Memory B cell (primary cell): ENCODE measurements at regions not wholly inside any gene's neighbourhood (a gene's known extent, or its start where the extent isn't known, plus 50 kb on each side); places are given as distances from the start of the nearest gene placed in this dataset.
"Not testable (repeated sequence)": the region's sequence is repeated elsewhere in the genome, so short reads cannot be mapped to it uniquely, and the experiment has no call there.

ENCODE experiments used
- ATAC-seq: fragments of 150-1000 bp; cut with Tn5 transposase; 2 replicates; pipeline ENCODE4 v1.10.0; 2021; ENCODE audit warnings: low read depth, mild to moderate bottlenecking, moderate library complexity
- DNase-seq, 2 donors: peaks; one replicate each; pipeline ENCODE4 v3.0.0; 2022; ENCODE audit warnings: low spot score in 2 of 2
- H3K27ac Mint-ChIP-seq: one replicate; pipeline ENCODE4 v1.8.0; 2022; ENCODE audit warnings: mild to moderate bottlenecking, moderate library complexity, mixed read lengths
- H3K27me3 Mint-ChIP-seq: one replicate; pipeline ENCODE4 v1.8.0; 2022; ENCODE audit warnings: mixed read lengths
- H3K36me3 Mint-ChIP-seq: one replicate; pipeline ENCODE4 v1.8.0; 2022; ENCODE audit warnings: mild to moderate bottlenecking, mixed read lengths
- H3K4me1 Mint-ChIP-seq: one replicate; pipeline ENCODE4 v1.8.0; 2022; ENCODE audit warnings: mixed read lengths
- H3K4me3 Mint-ChIP-seq: one replicate; pipeline ENCODE4 v1.8.0; 2022; ENCODE audit warnings: mild to moderate bottlenecking, moderate library complexity, mixed read lengths
- H3K9me3 Mint-ChIP-seq: one replicate; pipeline ENCODE4 v1.8.0; 2022; ENCODE audit warnings: mixed read lengths

- no peak for DNase-seq
- Mint-ChIP-seq H3K27me3 (no peaks in the 10 kb centered on the region), H3K4me3 (no peak overlapping the region), H3K4me1 (no peaks in the 10 kb centered on the region), H3K27ac (no peak overlapping the region), H3K36me3 (no peaks in the 10 kb centered on the region), H3K9me3 (peaks cover 21% of the 10 kb centered on the region)
- ATAC-seq: no peak
Measured at GRCh38 chr16:13697013-13697412, 222.9 kb upstream of the ERCC4 start.

DNA sequence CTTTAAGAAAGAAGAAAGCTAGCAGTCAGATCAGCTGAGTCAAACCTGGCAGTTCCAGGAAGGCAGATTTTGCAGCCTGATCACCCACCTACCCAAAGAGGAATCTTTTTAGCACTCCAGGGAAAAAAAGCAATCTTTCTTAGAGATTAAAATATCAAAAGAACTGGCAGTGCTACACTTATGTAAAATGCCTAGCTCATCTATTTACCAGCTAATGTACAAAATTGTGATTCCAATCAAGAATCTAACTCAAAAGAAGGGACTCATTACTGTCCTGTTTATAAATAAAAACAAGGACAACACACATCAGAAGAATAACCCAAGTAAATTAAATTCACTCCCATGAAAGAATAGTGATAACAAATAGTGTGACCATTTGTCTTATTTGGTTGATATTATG is 222.4 kb upstream of the ERCC4 start:
- no peak for ATAC-seq
- Mint-ChIP-seq H3K27ac (no peak overlapping the region), H3K9me3 (peaks cover 20% of the 10 kb centered on the region), H3K4me3 (no peak overlapping the region), H3K36me3 (no peaks in the 10 kb centered on the region), H3K4me1 (no peaks in the 10 kb centered on the region), H3K27me3 (no peaks in the 10 kb centered on the region)
- no peak for DNase-seq

- no peak for DNase-seq
- Mint-ChIP-seq H3K27ac (no peak overlapping the region), H3K9me3 (peaks cover 6% of the 10 kb centered on the region), H3K4me1 (no peaks in the 10 kb centered on the region), H3K36me3 (no peaks in the 10 kb centered on the region), H3K27me3 (no peaks in the 10 kb centered on the region), H3K4me3 (no peak overlapping the region)
- no peak for ATAC-seq
Measured at GRCh38 chr16:13702614-13703013, 217.3 kb upstream of the ERCC4 start.

DNA sequence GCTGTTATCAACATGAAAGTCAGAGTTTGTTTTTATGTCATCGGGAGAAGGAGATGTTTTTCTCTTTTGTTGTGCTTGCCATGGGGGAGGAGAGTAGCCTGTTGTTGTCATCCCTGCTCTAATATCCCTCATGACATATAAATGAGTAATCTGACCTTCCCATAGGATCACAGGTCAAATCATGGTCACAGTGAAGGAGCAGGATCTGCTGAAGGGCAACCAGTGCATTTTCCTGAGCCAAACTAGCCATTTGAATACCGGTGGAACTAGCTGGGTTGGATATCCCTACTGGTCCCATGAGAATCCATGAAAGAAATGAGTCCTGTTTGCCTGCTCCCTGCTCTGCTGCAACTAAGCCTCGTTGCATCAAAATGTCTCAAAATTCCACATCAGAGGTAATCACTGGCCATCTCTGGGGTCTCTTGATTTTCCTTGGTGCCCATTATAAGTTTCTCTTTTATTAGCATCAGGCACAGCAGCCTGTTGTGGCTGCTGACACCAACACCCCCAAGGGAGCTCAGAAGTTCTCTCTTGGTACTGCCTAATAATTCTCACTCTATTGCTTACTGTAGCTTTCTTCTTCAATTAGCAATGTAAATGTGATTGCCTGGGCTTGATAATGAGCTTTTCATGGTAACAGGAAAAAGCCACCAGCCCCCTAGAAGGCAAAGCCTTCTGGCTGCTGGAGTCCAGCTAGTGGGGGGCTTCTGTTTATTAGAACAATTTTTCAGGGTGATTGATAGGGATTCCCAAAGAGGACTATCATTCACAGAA is 211.4 kb upstream of the ERCC4 start:
- no peak for DNase-seq
- peaks cover 8% of the 10 kb centered on the region for H3K9me3 Mint-ChIP-seq
- H3K4me1 Mint-ChIP-seq: no peaks in the 10 kb centered on the region
- no peak for ATAC-seq
- H3K27me3 Mint-ChIP-seq: peaks cover 4% of the 10 kb centered on the region
- H3K27ac Mint-ChIP-seq: no peak overlapping the region
- no peak overlapping the region for H3K4me3 Mint-ChIP-seq
- no peaks in the 10 kb centered on the region for H3K36me3 Mint-ChIP-seq

DNA sequence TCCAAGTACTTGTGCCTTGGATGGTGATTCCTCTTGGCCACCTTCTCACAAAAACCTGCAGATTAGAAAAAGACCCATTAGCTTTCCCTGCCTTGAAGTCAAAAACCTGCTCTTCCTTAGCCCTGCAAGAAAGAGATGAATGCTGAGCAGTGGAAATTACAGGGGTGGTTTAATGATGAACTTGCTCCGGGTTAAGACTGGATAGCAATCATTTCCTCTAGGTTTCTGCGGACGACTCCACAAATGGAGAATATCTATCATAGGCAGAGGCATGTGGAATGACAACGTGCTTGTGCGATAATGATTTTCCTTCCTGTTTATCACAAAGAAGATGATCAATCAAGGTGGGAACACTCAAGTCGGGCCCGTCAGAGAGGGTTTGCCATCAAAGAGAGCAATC is 201.2 kb upstream of the ERCC4 start:
- H3K4me1 Mint-ChIP-seq: no peaks in the 10 kb centered on the region
- no peak for ATAC-seq
- H3K27me3 Mint-ChIP-seq: no peaks in the 10 kb centered on the region
- H3K9me3 Mint-ChIP-seq: peaks cover 3% of the 10 kb centered on the region
- no peaks in the 10 kb centered on the region for H3K36me3 Mint-ChIP-seq
- H3K4me3 Mint-ChIP-seq: no peak overlapping the region
- DNase-seq: no peak
- H3K27ac Mint-ChIP-seq: no peak overlapping the region

DNA sequence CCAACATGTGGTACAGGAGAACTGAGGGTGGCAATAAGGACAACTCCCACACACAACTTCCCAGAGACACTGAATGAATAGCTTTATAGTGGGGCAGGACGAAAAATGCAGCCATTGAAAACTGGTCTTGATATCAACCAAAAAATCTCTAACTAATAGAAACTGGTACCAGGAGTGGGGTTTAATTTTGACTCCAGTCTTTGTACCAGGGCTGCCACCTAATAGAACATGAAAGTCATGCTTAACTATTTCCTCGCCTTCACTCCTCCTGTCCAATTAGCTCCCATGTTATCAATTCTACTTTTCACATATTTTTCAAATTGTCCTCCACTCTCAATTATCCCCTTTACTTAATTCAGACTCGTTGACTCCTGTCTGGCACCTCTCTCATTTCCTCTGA is 192.0 kb upstream of the ERCC4 start:
- peaks cover 2% of the 10 kb centered on the region for H3K36me3 Mint-ChIP-seq
- ATAC-seq (no peak), DNase-seq (no peak)
- H3K4me1 Mint-ChIP-seq: no peaks in the 10 kb centered on the region
- no peak overlapping the region for H3K27ac Mint-ChIP-seq
- no peaks in the 10 kb centered on the region for H3K27me3 Mint-ChIP-seq
- H3K4me3 Mint-ChIP-seq: no peak overlapping the region
- H3K9me3 Mint-ChIP-seq: peaks cover 15% of the 10 kb centered on the region

DNA sequence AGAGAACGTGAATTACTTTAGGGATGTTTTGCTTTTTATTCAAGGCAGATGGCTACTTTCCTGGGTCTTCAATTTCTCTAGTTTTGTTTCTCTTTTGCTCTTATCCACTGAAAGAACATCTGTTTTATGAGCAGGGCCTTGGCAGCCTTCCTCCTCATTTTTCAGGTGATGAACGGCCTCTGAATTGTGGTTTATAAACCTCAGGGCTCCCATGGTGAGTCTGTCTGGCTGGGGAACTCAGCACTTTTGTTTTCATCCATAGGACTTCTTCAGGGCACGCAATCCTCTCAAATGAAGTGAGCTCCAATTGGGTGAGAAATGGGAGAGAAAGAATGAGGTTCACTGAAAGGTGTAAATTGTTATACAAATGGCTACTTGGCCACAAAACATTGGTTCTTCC is 186.4 kb upstream of the ERCC4 start:
- DNase-seq: no peak
- Mint-ChIP-seq H3K27ac (no peak overlapping the region), H3K4me1 (no peaks in the 10 kb centered on the region), H3K4me3 (no peak overlapping the region), H3K36me3 (no peaks in the 10 kb centered on the region), H3K9me3 (peaks cover 2% of the 10 kb centered on the region), H3K27me3 (peaks cover 1% of the 10 kb centered on the region)
- ATAC-seq: no peak

- H3K4me3 Mint-ChIP-seq, H3K9me3 Mint-ChIP-seq, H3K27ac Mint-ChIP-seq, H3K36me3 Mint-ChIP-seq, DNase-seq, H3K4me1 Mint-ChIP-seq, ATAC-seq, H3K27me3 Mint-ChIP-seq: not testable (repeated sequence)
Measured at GRCh38 chr16:13739621-13740373, 180.2 kb upstream of the ERCC4 start.

- DNase-seq (no peak), ATAC-seq (no peak)
- H3K4me1 Mint-ChIP-seq: no peaks in the 10 kb centered on the region
- no peaks in the 10 kb centered on the region for H3K36me3 Mint-ChIP-seq
- H3K9me3 Mint-ChIP-seq: peaks cover 11% of the 10 kb centered on the region
- no peaks in the 10 kb centered on the region for H3K27me3 Mint-ChIP-seq
- H3K27ac Mint-ChIP-seq: no peak overlapping the region
- no peak overlapping the region for H3K4me3 Mint-ChIP-seq
Measured at GRCh38 chr16:13742928-13743327, 177.0 kb upstream of the ERCC4 start.

GRCh38 chr16:13743571-13743970 is 176.4 kb upstream of the ERCC4 start:
- ATAC-seq (no peak), DNase-seq (no peak)
- no peaks in the 10 kb centered on the region for H3K27me3 Mint-ChIP-seq
- H3K4me3 Mint-ChIP-seq: no peak overlapping the region
- H3K27ac Mint-ChIP-seq: no peak overlapping the region
- H3K9me3 Mint-ChIP-seq: peaks cover 11% of the 10 kb centered on the region
- H3K36me3 Mint-ChIP-seq: no peaks in the 10 kb centered on the region
- no peaks in the 10 kb centered on the region for H3K4me1 Mint-ChIP-seq

DNA sequence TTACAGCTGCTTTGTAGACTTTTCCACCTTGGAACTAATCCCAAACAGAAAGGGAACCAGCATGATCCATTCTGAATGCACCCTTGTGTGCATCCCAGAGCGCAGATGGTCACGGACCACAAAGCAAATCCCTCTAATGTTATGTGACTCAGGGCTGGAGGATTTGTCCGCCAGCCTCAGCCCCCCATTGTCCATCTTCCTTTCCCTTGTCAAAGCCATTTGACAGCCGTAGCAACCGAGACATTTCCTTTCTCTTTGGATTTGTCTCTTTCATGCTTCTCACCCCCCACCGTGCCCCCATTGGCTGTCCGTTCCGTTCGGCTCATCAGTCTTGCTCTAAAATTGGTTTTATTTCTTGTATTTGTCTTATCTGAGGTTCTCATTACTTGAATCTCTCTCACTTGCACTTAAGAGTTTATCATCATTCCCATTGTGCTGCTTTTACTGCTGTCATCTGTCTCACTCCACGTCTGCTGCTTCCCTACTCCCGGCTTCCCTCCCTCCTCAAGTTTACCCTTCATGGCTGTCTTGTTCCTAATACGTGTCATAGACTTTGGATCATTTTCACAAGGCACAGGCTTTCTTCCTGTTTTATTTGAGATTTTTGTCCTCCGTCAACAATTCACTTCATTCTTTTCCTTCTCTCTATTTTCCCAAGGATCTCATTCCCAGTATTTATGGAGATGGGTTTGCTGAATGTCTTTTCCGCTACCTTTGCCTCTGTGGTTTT is 163.4 kb upstream of the ERCC4 start:
- Mint-ChIP-seq H3K27me3 (peaks cover 12% of the 10 kb centered on the region), H3K4me3 (no peak overlapping the region)

DNA sequence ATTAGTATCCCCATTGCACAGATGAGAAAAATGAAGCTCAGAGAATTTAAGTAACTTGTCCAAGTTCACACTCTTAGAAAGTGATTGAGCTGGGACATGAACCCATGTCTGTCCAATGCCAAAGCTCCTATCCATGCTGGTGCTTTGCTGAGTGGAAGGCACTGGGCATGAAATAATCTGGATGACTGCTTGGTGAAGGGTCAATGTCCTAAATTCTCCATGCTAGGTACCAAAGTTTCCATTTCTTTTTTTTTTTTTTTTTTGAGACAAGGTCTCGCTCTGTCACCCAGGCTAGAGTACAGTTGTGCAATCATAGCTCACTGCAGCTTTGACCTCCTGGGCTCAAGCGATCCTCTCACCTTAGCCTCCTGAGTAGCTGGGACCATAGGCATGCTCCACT is 153.6 kb upstream of the ERCC4 start:
- Mint-ChIP-seq H3K36me3 (no peaks in the 10 kb centered on the region), H3K9me3 (peaks cover 5% of the 10 kb centered on the region), H3K27ac (no peak overlapping the region), H3K27me3 (peaks cover 6% of the 10 kb centered on the region), H3K4me1 (no peaks in the 10 kb centered on the region), H3K4me3 (no peak overlapping the region)
- no peak for ATAC-seq
- no peak for DNase-seq

More for the DNA sequence above, 163.4 kb upstream of the ERCC4 start:
- ATAC-seq (no peak), DNase-seq (no peak)
- H3K9me3 Mint-ChIP-seq: peaks cover 9% of the 10 kb centered on the region
- no peak overlapping the region for H3K27ac Mint-ChIP-seq
- H3K36me3 Mint-ChIP-seq: no peaks in the 10 kb centered on the region
- no peaks in the 10 kb centered on the region for H3K4me1 Mint-ChIP-seq

- no peak for ATAC-seq
Measured at GRCh38 chr16:13767215-13767614, 152.7 kb upstream of the ERCC4 start.

GRCh38 chr16:13768471-13768870 is 151.5 kb upstream of the ERCC4 start:
- Mint-ChIP-seq H3K9me3 (peaks cover 7% of the 10 kb centered on the region), H3K27me3 (peaks cover 2% of the 10 kb centered on the region), H3K36me3 (no peaks in the 10 kb centered on the region), H3K27ac (no peak overlapping the region), H3K4me1 (no peaks in the 10 kb centered on the region), H3K4me3 (no peak overlapping the region)
- ATAC-seq (no peak), DNase-seq (no peak)

More at GRCh38 chr16:13767215-13767614, 152.7 kb upstream of the ERCC4 start:
- H3K4me3 Mint-ChIP-seq: no peak overlapping the region
- no peak for DNase-seq
- H3K27me3 Mint-ChIP-seq: peaks cover 2% of the 10 kb centered on the region
- H3K36me3 Mint-ChIP-seq: no peaks in the 10 kb centered on the region
- H3K27ac Mint-ChIP-seq: no peak overlapping the region
- H3K9me3 Mint-ChIP-seq: peaks cover 5% of the 10 kb centered on the region
- no peaks in the 10 kb centered on the region for H3K4me1 Mint-ChIP-seq
